ENCODE measurements at regions not wholly inside any gene's neighbourhood (a gene's known extent, or its start where the extent isn't known, plus 50 kb on each side); places are given as distances from the start of the nearest gene placed in this dataset.

DNA sequence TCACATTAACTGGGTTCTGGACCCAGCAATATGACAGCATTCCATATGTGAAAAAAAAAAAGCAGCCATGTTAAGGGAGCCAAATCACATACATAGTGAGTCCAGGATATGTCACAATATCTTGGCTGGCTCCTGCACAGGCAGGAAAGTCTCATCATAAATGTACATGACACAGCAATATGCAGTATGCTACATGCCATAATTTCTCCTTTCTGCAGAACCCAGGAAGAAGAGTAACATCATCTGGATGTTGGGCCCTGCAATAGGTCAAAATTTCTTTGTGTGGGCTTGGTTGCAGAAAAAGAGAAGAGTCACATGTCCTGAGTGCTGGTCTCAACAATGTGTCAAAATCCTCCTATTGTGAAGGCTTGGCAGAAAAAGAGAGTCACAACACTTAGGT, 902.8 kb upstream of the AMELY start:
- TF ChIP-seq POLR2A (IDR thresholded peaks at IDR 0.05): no peak
- no peak for TF ChIP-seq EP300 (IDR thresholded peaks at IDR 0.05)
- no peak for TF ChIP-seq POLR2AphosphoS5 (IDR thresholded peaks at IDR 0.05)
- no peak for TF ChIP-seq CTCF (IDR thresholded peaks at IDR 0.05)
- Histone ChIP-seq H3K4me3 (no peak overlapping the region), H3K36me3 (no peaks in the 10 kb centered on the region), H3K27ac (no peak overlapping the region), H3K4me1 (no peaks in the 10 kb centered on the region), H3K27me3 (no peaks in the 10 kb centered on the region), H3K9me3 (no peaks in the 10 kb centered on the region)
- no peak for ATAC-seq

- Histone ChIP-seq H3K4me3 (no peak overlapping the region), H3K27ac (no peak overlapping the region), H3K4me1 (no peaks in the 10 kb centered on the region), H3K9me3 (no peaks in the 10 kb centered on the region), H3K36me3 (no peaks in the 10 kb centered on the region), H3K27me3 (no peaks in the 10 kb centered on the region)
- no peak for ATAC-seq
- WGBS, 2 donors (ENCODE audit: low coverage in 1 of 2): no CpG with 5 or more reads among the region's 1 CpG
- TF ChIP-seq POLR2AphosphoS5 (IDR thresholded peaks at IDR 0.05) (no peak), EP300 (IDR thresholded peaks at IDR 0.05) (no peak), CTCF (IDR thresholded peaks at IDR 0.05) (no peak), POLR2A (IDR thresholded peaks at IDR 0.05) (no peak)
Observed at GRCh38 chrY:7810359-7810758, 898.8 kb upstream of the AMELY start.

- ATAC-seq: no peak
- TF ChIP-seq POLR2A (IDR thresholded peaks at IDR 0.05): no peak
- no peak for TF ChIP-seq EP300 (IDR thresholded peaks at IDR 0.05)
- TF ChIP-seq CTCF (IDR thresholded peaks at IDR 0.05): no peak
- no peak for TF ChIP-seq POLR2AphosphoS5 (IDR thresholded peaks at IDR 0.05)
- no peaks in the 10 kb centered on the region for H3K4me1 ChIP-seq
Observed at GRCh38 chrY:7807516-7807870, 895.9 kb upstream of the AMELY start.

DNA sequence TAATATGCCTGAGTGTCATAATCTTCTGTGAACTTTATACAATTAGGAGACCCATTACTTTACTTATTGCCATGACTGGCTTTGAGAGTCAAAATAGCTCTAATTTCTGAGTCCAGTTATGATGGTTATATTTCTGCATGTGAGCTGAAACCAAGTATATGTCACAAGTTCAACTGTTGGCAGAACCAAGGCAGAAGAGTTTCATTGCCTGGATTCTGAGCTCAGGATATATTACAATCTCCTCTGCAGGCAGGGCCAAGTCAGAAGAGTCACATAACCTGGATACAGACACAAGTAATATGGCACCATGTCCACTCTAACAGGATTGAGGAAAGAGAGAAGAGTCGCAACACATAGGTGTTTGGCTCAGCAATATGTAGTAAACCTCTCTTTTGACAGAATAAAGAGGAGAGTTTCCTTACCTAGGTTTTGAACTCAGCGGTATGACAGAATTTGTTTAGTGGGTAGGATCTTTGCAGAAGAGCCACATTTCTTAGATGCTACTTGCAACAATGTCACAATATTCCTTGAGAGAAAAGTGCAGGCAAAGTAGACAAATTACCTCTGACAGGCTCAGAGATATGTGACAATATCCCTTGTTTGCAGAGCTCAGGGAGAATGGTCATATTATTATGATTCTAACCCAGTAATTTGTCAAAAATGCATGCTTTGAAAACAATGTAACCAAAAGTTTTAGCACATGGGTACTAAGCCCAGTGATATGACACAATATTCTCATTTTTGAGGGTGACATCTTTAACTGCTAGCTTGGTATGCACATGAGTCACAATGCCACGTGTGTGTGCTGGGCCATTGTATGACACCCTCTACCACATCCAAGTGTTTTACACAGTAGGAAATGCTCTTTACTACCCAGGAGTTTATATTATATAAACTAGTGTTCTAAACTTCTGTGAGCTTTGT, 895.3 kb upstream of the AMELY start:
- Histone ChIP-seq H3K4me1 (no peaks in the 10 kb centered on the region), H3K36me3 (no peaks in the 10 kb centered on the region), H3K27me3 (no peaks in the 10 kb centered on the region), H3K27ac (no peak overlapping the region), H3K9me3 (no peaks in the 10 kb centered on the region), H3K4me3 (no peak overlapping the region)
- TF ChIP-seq POLR2AphosphoS5 (IDR thresholded peaks at IDR 0.05) (no peak), EP300 (IDR thresholded peaks at IDR 0.05) (no peak), CTCF (IDR thresholded peaks at IDR 0.05) (no peak), POLR2A (IDR thresholded peaks at IDR 0.05) (no peak)
- no peak for ATAC-seq
- 100% methylated on average over 1 of the region's 3 CpGs; no CpG with 5 or more reads in 1 of the 2 donors for WGBS, 2 donors (ENCODE audit: low coverage in 1 of 2)

More at GRCh38 chrY:7807516-7807870, 895.9 kb upstream of the AMELY start:
- Histone ChIP-seq H3K9me3 (no peaks in the 10 kb centered on the region), H3K4me3 (no peak overlapping the region), H3K27me3 (no peaks in the 10 kb centered on the region), H3K27ac (no peak overlapping the region), H3K36me3 (no peaks in the 10 kb centered on the region)

DNA sequence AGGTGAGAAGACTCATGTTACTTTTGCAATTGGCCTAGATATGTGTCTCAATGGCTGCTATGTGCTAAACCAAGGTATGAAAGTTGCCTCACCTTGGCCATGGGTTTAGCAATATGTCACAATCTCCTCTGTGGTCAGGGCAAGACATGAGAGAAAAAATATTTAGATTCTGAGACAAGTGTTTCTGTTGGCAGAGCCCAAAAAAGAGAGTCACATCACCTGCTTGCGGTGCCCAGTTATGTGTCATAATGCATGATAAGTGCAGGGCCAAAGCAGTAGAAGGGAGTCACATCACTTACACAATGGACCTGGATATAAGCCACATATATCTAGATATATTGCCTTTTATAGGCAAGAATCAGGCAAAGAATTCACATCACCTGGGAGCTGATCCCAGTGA, 894.1 kb upstream of the AMELY start:
- 100% methylated on average over 1 of the region's 1 CpG; no CpG with 5 or more reads in 1 of the 2 donors for WGBS, 2 donors (ENCODE audit: low coverage in 1 of 2)
- no peaks in the 10 kb centered on the region for H3K36me3 ChIP-seq
- H3K4me1 ChIP-seq: no peaks in the 10 kb centered on the region
- TF ChIP-seq POLR2AphosphoS5 (IDR thresholded peaks at IDR 0.05) (no peak), EP300 (IDR thresholded peaks at IDR 0.05) (no peak), POLR2A (IDR thresholded peaks at IDR 0.05) (no peak), CTCF (IDR thresholded peaks at IDR 0.05) (no peak)
- no peaks in the 10 kb centered on the region for H3K9me3 ChIP-seq
- ATAC-seq: no peak
- no peaks in the 10 kb centered on the region for H3K27me3 ChIP-seq
- H3K4me3 ChIP-seq: no peak overlapping the region
- no peak overlapping the region for H3K27ac ChIP-seq

All from gastroesophageal sphincter (tissue), 4 donors.